Caco-2 (cell line): ENCODE measurements at regions not wholly inside any gene's neighbourhood (a gene's known extent, or its start where the extent isn't known, plus 50 kb on each side); places are given as distances from the start of the nearest gene placed in this dataset.

Experiments used
- BruUV-seq: library from RNA; stranded (reverse); fragments of 400-500 nt; replicated peaks from 2 replicates; lab custom pipeline; 2021; lab: Mats Ljungman, UMichigan
- CTCF ChIA-PET: fragments of 300-600 bp; sonication (Branson Sonifier 250); formaldehyde crosslinking; loops from one replicate; lab custom pipeline; 2022; ENCODE audit warnings: antibody characterized with exemption; lab: Charles Lee
- POLR2A ChIA-PET: fragments of 300-600 bp; sonication (Branson Sonifier 250); formaldehyde crosslinking; loops from one replicate; lab custom pipeline; 2022; ENCODE audit warnings: antibody characterized with exemption; lab: Charles Lee
- DNase-seq, 2 experiments: peaks; one replicate each; pipeline versions ENCODE4 v3.0.0 to v3.0.0-alpha.2; 2020 to 2022
- H3K27me3 ChIP-seq: replicated peaks from 2 replicates; pipeline ENCODE4 v1.6.0; 2011; ENCODE audit warnings: low read length; ENCODE audit not compliant: control insufficient read depth, insufficient read depth
- H3K36me3 ChIP-seq: 2 replicates; pipeline ENCODE4 v1.5.1; 2011; ENCODE audit warnings: low read length; ENCODE audit not compliant: control insufficient read depth, insufficient read depth
- H3K4me1 ChIP-seq: fragments of 250-450 bp; sonication (Bioruptor Pico); 2 replicates; pipeline ENCODE4 v1.5.1; 2020; ENCODE audit warnings: mild to moderate bottlenecking
- H3K4me3 ChIP-seq: 2 replicates; pipeline ENCODE4 v1.5.1; 2011; ENCODE audit warnings: low read depth, mild to moderate bottlenecking, control low read depth, low read length
- H3K9me3 ChIP-seq: fragments of 250-450 bp; sonication (Bioruptor Pico); 2 replicates; pipeline ENCODE4 v1.5.1; 2020; ENCODE audit warnings: mild to moderate bottlenecking, moderate library complexity
- H3K27ac Mint-ChIP-seq: one replicate; pipeline ENCODE4 v1.8.0; 2022; ENCODE audit warnings: mixed read lengths; ENCODE audit not compliant: unreplicated experiment
- H3K27me3 Mint-ChIP-seq: one replicate; pipeline ENCODE4 v1.8.0; 2022; ENCODE audit warnings: mixed read lengths; ENCODE audit not compliant: insufficient read depth, unreplicated experiment
- H3K36me3 Mint-ChIP-seq: one replicate; pipeline ENCODE4 v1.8.0; 2022; ENCODE audit warnings: mild to moderate bottlenecking, mixed read lengths; ENCODE audit not compliant: insufficient read depth, unreplicated experiment
- H3K4me1 Mint-ChIP-seq: one replicate; pipeline ENCODE4 v1.8.0; 2022; ENCODE audit warnings: low read depth, mixed read lengths; ENCODE audit not compliant: unreplicated experiment
- H3K4me3 Mint-ChIP-seq: one replicate; pipeline ENCODE4 v1.8.0; 2022; ENCODE audit warnings: mild to moderate bottlenecking, moderate library complexity, mixed read lengths; ENCODE audit not compliant: unreplicated experiment
- H3K9me3 Mint-ChIP-seq: one replicate; pipeline ENCODE4 v1.8.0; 2022; ENCODE audit warnings: mixed read lengths; ENCODE audit not compliant: unreplicated experiment
- intact Hi-C: fragments of 100-400 bp; cut with micrococcal nuclease; formaldehyde crosslinking; loops from one replicate; pipeline ENCODE4 v1.10.0; 2022; ENCODE audit not compliant: unreplicated experiment
- TF ChIP-seq, protein P1 (sequence below), 2 experiments: fragments of 200-600 bp in 1 of 2; IDR thresholded peaks; 1 replicate in 1 of 2; 2 replicates in 1 of 2; pipeline versions ENCODE4 v1.5.1 to v1.8.0; 2011 to 2022; ENCODE audit warnings: antibody characterized with exemption in 1 of 2, control low read depth in 1 of 2, inconsistent platforms in 1 of 2, low read depth in 1 of 2, low read length in 1 of 2, mild to moderate bottlenecking in 1 of 2, moderate library complexity in 1 of 2; ENCODE audit not compliant: insufficient read depth in 1 of 2, severe bottlenecking in 1 of 2, unreplicated experiment in 1 of 2

DNA sequence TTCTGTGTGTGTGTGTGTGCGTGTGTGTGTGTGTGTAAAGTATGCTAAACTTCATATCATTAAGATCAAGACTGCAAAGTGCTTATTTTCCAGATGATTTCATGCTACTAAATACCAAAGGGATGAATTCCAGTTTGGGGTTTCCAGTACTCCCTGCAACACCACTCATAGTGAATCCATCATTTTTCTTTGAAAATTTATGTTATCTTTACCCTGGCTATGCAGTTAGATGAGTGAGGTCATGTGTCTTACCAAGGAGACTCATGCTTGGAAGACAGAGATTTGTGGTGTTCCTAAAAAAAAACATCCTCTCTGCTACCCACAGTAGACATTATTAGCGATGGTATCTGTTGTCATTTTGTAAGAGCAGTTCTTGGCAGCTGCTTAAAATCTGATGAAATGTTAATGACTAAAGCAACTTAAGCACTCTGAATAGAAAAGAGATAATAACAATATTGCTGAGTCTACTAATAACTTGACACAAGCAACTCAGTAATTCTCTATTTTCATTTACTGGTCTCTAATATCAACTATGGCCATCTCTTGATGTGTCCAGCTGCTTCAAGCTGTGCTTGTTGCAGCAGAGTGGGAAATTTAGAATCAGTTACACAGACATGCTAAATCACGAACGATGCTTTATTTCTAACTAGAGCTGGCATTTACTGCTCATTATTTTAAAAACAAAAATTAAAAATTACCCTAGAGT lies 1953.0 kb upstream of the IGFBP7 start:
- no peaks in the 10 kb centered on the region for H3K36me3 ChIP-seq
- Mint-ChIP-seq H3K27ac (no peak overlapping the region), H3K4me3 (no peak overlapping the region), H3K4me1 (no peaks in the 10 kb centered on the region), H3K27me3 (peaks cover 6% of the 10 kb centered on the region), H3K36me3 (no peaks in the 10 kb centered on the region), H3K9me3 (no peaks in the 10 kb centered on the region)
- no peaks in the 10 kb centered on the region for H3K27me3 ChIP-seq
- ChIA-PET CTCF (no interaction called here), POLR2A (no interaction called here)
- TF ChIP-seq, protein P1, sequence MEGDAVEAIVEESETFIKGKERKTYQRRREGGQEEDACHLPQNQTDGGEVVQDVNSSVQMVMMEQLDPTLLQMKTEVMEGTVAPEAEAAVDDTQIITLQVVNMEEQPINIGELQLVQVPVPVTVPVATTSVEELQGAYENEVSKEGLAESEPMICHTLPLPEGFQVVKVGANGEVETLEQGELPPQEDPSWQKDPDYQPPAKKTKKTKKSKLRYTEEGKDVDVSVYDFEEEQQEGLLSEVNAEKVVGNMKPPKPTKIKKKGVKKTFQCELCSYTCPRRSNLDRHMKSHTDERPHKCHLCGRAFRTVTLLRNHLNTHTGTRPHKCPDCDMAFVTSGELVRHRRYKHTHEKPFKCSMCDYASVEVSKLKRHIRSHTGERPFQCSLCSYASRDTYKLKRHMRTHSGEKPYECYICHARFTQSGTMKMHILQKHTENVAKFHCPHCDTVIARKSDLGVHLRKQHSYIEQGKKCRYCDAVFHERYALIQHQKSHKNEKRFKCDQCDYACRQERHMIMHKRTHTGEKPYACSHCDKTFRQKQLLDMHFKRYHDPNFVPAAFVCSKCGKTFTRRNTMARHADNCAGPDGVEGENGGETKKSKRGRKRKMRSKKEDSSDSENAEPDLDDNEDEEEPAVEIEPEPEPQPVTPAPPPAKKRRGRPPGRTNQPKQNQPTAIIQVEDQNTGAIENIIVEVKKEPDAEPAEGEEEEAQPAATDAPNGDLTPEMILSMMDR (IDR thresholded peaks at IDR 0.05; ENCODE audit: insufficient read depth in 1 of 2, low read depth in 1 of 2, low read length in 1 of 2, severe bottlenecking in 1 of 2, unreplicated experiment in 1 of 2), result no peak
- no peaks in the 10 kb centered on the region for H3K4me1 ChIP-seq
- BruUV-seq, result no TSS peak
- DNase-seq, result no peak
- H3K9me3 ChIP-seq, result no peaks in the 10 kb centered on the region
- no peak overlapping the region for H3K4me3 ChIP-seq
- intact Hi-C loops, result no loop called here

DNA sequence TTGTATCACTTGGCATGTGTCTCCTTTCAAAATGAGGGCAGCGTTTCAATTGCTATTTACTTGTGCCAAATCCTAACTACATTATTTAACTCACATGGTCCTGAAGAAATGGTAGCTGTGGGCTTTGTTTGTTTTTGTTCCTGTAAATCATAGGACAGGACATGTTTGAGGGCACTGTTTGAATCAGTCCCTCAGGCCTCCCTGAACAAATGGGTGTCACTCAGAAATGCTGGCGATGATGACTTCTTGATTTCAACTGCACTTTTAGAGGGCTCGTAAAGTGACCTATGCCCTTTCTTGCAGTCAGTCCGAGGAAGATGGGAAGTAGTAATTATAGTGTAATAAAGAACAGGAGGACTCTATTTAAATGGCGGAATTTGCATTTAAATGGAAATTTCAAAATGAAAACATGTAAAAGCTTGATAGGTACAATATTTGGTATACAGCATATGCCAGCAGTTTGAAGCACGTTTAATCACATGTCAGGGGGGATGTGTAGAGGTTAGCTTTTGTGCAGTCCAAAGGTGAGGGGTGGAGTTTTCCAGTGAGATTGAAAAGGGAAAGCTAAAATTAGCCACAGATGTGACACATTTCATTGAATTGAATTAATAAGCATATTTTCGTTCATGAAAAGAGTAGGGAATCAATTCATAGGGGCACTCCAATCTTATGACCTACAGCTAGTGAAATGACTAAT lies 1958.7 kb upstream of the IGFBP7 start:
- Mint-ChIP-seq H3K4me3 (no peak overlapping the region), H3K36me3 (no peaks in the 10 kb centered on the region), H3K27me3 (peaks cover 4% of the 10 kb centered on the region), H3K4me1 (no peaks in the 10 kb centered on the region), H3K27ac (no peak overlapping the region), H3K9me3 (no peaks in the 10 kb centered on the region)
- no peak for DNase-seq
- Histone ChIP-seq H3K36me3 (no peaks in the 10 kb centered on the region), H3K4me1 (no peaks in the 10 kb centered on the region), H3K9me3 (no peaks in the 10 kb centered on the region), H3K27me3 (no peaks in the 10 kb centered on the region), H3K4me3 (no peak overlapping the region)
- intact Hi-C loops, result no loop called here
- POLR2A ChIA-PET, result no interaction called here
- TF ChIP-seq, protein P1 (IDR thresholded peaks at IDR 0.05; ENCODE audit: insufficient read depth in 1 of 2, low read depth in 1 of 2, low read length in 1 of 2, severe bottlenecking in 1 of 2, unreplicated experiment in 1 of 2), result no peak
- CTCF ChIA-PET, result no interaction called here
- no TSS peak for BruUV-seq

DNA sequence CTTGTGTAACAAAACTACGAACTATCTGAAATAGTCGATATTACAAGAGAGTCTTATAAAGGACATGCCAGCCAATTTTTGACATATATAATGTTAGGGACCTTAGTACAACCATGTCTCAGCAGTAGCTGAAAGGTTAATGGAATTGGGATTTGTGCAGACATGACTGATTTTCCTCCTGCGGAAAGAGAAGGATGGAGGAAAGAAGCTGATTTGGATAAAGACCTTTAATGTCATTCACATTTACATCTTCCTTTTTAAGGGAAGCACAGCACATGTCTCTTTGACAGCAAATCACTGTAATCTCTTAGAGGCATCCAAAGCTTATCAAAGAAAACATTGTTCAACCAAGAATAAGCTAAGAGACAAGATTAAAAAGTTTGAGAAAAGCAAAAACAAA lies 1976.2 kb upstream of the IGFBP7 start:
- Histone ChIP-seq H3K4me3 (no peak overlapping the region), H3K4me1 (no peaks in the 10 kb centered on the region), H3K9me3 (no peaks in the 10 kb centered on the region), H3K27me3 (no peaks in the 10 kb centered on the region), H3K36me3 (no peaks in the 10 kb centered on the region)
- no peaks in the 10 kb centered on the region for H3K9me3 Mint-ChIP-seq
- H3K36me3 Mint-ChIP-seq, result no peaks in the 10 kb centered on the region
- TF ChIP-seq, protein P1 (IDR thresholded peaks at IDR 0.05; ENCODE audit: insufficient read depth in 1 of 2, low read depth in 1 of 2, low read length in 1 of 2, severe bottlenecking in 1 of 2, unreplicated experiment in 1 of 2), result no peak
- no peak overlapping the region for H3K27ac Mint-ChIP-seq
- intact Hi-C loops, result no loop called here
- H3K4me1 Mint-ChIP-seq, result no peaks in the 10 kb centered on the region
- CTCF ChIA-PET, result no interaction called here
- DNase-seq, result no peak
- peaks cover 7% of the 10 kb centered on the region for H3K27me3 Mint-ChIP-seq
- POLR2A ChIA-PET, result no interaction called here
- no TSS peak for BruUV-seq
- no peak overlapping the region for H3K4me3 Mint-ChIP-seq
